B cell (primary cell): ENCODE measurements at regions not wholly inside any gene's neighbourhood (a gene's known extent, or its start where the extent isn't known, plus 50 kb on each side); places are given as distances from the start of the nearest gene placed in this dataset.

Experiments
- ATAC-seq: fragments of 200-7000 bp; cut with Tn5 transposase; one replicate; pipeline ENCODE4 v1.10.0; 2021; ENCODE audit warnings: low read depth, mild to moderate bottlenecking, moderate number of reproducible peaks, moderate library complexity
- CTCF ChIA-PET: fragments of 350-600 bp; sonication (Branson Sonifier 250); formaldehyde crosslinking; loops from one replicate; lab custom pipeline; 2021; ENCODE audit warnings: antibody characterized with exemption, inconsistent platforms; lab: Charles Lee
- POLR2A ChIA-PET: fragments of 350-600 bp; sonication (Branson Sonifier 250); formaldehyde crosslinking; loops from one replicate; lab custom pipeline; 2021; ENCODE audit warnings: antibody characterized with exemption; lab: Charles Lee
- DNase-seq: peaks from one replicate; pipeline ENCODE4 v3.0.0; 2013
- H2AFZ ChIP-seq: 2 replicates; pipeline ENCODE4 v1.6.1; 2012; ENCODE audit warnings: mild to moderate bottlenecking, low read depth, low read length; ENCODE audit not compliant: insufficient read depth, poor library complexity, severe bottlenecking
- H3K27ac ChIP-seq, 2 donors: 1 replicate in 1 of 2; 2 replicates in 1 of 2; pipeline ENCODE4 v1.5.1; 2012 to 2013; ENCODE audit warnings: low read length in 2 of 2, mild to moderate bottlenecking in 2 of 2, moderate library complexity in 1 of 2
- H3K27me3 ChIP-seq, 4 experiments: fragments of 200-600 bp in 1 of 4; sonication (generic) in 1 of 4; replicated peaks in 1 of 4; 1 replicate in 2 of 4; 2 replicates in 2 of 4; pipeline versions ENCODE4 v1.6.1 to v1.7.0; 2013 to 2016; ENCODE audit warnings: low read length in 3 of 4, mild to moderate bottlenecking in 2 of 4, mixed read lengths in 1 of 4, moderate library complexity in 1 of 4; ENCODE audit not compliant: insufficient read depth in 4 of 4, control insufficient read depth in 3 of 4; ENCODE audit errors: control extremely low read depth in 1 of 4
- H3K36me3 ChIP-seq, 2 experiments: replicated peaks in 1 of 2; 1 replicate in 1 of 2; 2 replicates in 1 of 2; pipeline versions ENCODE4 v1.6.1 to v1.7.1; 2013; ENCODE audit warnings: low read length in 1 of 2; ENCODE audit not compliant: insufficient read depth in 2 of 2, control insufficient read depth in 1 of 2; ENCODE audit errors: control extremely low read depth in 1 of 2, extremely low read depth in 1 of 2
- H3K4me1 ChIP-seq, 2 donors: fragments of 200-600 bp in 1 of 2; sonication (generic) in 1 of 2; 1 replicate in 1 of 2; 2 replicates in 1 of 2; pipeline versions ENCODE4 v1.5.1 to v1.6.1; 2013 to 2017; ENCODE audit warnings: low read length in 2 of 2; ENCODE audit not compliant: control insufficient read depth in 2 of 2, insufficient read depth in 2 of 2
- H3K4me2 ChIP-seq: replicated peaks from 2 replicates; pipeline ENCODE3; 2012; ENCODE audit warnings: mild to moderate bottlenecking, low read depth, low read length; ENCODE audit not compliant: poor library complexity, severe bottlenecking
- H3K4me3 ChIP-seq, 5 experiments: fragments of 200-600 bp in 1 of 5; sonication (generic) in 1 of 5; 1 replicate in 3 of 5; 2 replicates in 2 of 5; pipeline versions ENCODE4 v1.5.1 to v1.7.0; 2011 to 2016; ENCODE audit warnings: low read length in 4 of 5, mild to moderate bottlenecking in 4 of 5, low read depth in 2 of 5, control low read depth in 1 of 5, moderate library complexity in 1 of 5; ENCODE audit not compliant: insufficient read depth in 1 of 5; ENCODE audit errors: control extremely low read depth in 1 of 5, extremely low read depth in 1 of 5
- H3K79me2 ChIP-seq: fragments of 200-600 bp; sonication (generic); one replicate; pipeline ENCODE4 v1.6.0; 2016; ENCODE audit warnings: low read length; ENCODE audit not compliant: control insufficient read depth, insufficient read depth
- H3K9ac ChIP-seq: fragments of 200-600 bp; sonication (generic); 2 replicates; pipeline ENCODE4 v1.6.1; 2017; ENCODE audit warnings: mild to moderate bottlenecking, low read length, moderate library complexity
- H3K9me3 ChIP-seq, 3 donors: one replicate each; pipeline versions ENCODE4 v1.6.1 to v1.7.1; 2013; ENCODE audit warnings: low read length in 2 of 3; ENCODE audit not compliant: control insufficient read depth in 2 of 3, insufficient read depth in 1 of 3; ENCODE audit errors: control extremely low read depth in 1 of 3
- H4K20me1 ChIP-seq: 2 replicates; pipeline ENCODE4 v1.6.0; 2012; ENCODE audit warnings: mild to moderate bottlenecking, low read length; ENCODE audit not compliant: insufficient read depth, control insufficient read depth, poor library complexity, severe bottlenecking
- H3K27ac Mint-ChIP-seq: one replicate; pipeline ENCODE4 v1.8.0; 2021; ENCODE audit warnings: mixed read lengths
- H3K27me3 Mint-ChIP-seq: one replicate; pipeline ENCODE4 v1.8.0; 2021; ENCODE audit warnings: mixed read lengths
- H3K4me1 Mint-ChIP-seq: one replicate; pipeline ENCODE4 v1.8.0; 2021; ENCODE audit warnings: mixed read lengths
- H3K4me3 Mint-ChIP-seq: one replicate; pipeline ENCODE4 v1.8.0; 2021; ENCODE audit warnings: mixed read lengths
- H3K9me3 Mint-ChIP-seq: one replicate; pipeline ENCODE4 v1.8.0; 2022; ENCODE audit warnings: mixed read lengths; ENCODE audit not compliant: insufficient read depth
- CTCF ChIP-seq: fragments of 200-600 bp; IDR thresholded peaks from one replicate; pipeline ENCODE4 v1.8.0; 2022; ENCODE audit warnings: antibody characterized with exemption, mild to moderate bottlenecking
- EZH2 ChIP-seq: IDR thresholded peaks from 2 replicates; pipeline ENCODE4 v1.6.1; 2012; ENCODE audit warnings: borderline replicate concordance, low read depth, mild to moderate bottlenecking, moderate library complexity, low read length; ENCODE audit not compliant: insufficient read depth, poor library complexity, severe bottlenecking
- WGBS: methylation state at CpG from one replicate; pipeline ENCODE4 v1.1.5; 2013; ENCODE audit warnings: missing lambda C conversion rate; ENCODE audit not compliant: insufficient coverage; 5-methylcytosine and 5-hydroxymethylcytosine counted together
- intact Hi-C: fragments of 100-400 bp; cut with micrococcal nuclease; formaldehyde crosslinking; loops from one replicate; pipeline ENCODE4 v1.10.0; 2022

- intact Hi-C loops, result no loop called here
- Mint-ChIP-seq H3K9me3 (peaks cover 12% of the 10 kb centered on the region), H3K27ac (no peak overlapping the region), H3K4me3 (no peak overlapping the region), H3K4me1 (no peaks in the 10 kb centered on the region), H3K27me3 (no peaks in the 10 kb centered on the region)
- Histone ChIP-seq H3K4me2 (no peak overlapping the region), H3K36me3 (peaks cover 0 to 3% of the 10 kb centered on the region in 2 experiments), H3K27ac (no peak overlapping the region), H3K27me3 (no peaks in the 10 kb centered on the region), H3K79me2 (no peaks in the 10 kb centered on the region), H3K9ac (no peak overlapping the region), H3K4me3 (no peak overlapping the region), H3K9me3 (peaks cover 4 to 17% (median 9%) of the 10 kb centered on the region in 3 donors), H2AFZ (no peak overlapping the region), H3K4me1 (no peaks in the 10 kb centered on the region), H4K20me1 (no peaks in the 10 kb centered on the region)
- WGBS, result 92% methylated on average over 4 of the region's 5 CpGs
- ATAC-seq (no peak), DNase-seq (no peak)
- ChIA-PET CTCF (no interaction called here), POLR2A (no interaction called here)
- TF ChIP-seq EZH2, result no peak
- no peak for TF ChIP-seq CTCF
Measured at GRCh38 chr19:27734496-27735220, 1478.3 kb downstream of the UQCRFS1 start.

- Histone ChIP-seq H3K4me1 (no peaks in the 10 kb centered on the region), H3K4me2 (no peak overlapping the region), H3K4me3 (no peak overlapping the region), H3K36me3 (peaks cover 0 to 3% of the 10 kb centered on the region in 2 experiments), H3K9ac (no peak overlapping the region), H3K27ac (no peak overlapping the region), H4K20me1 (no peaks in the 10 kb centered on the region), H3K27me3 (no peaks in the 10 kb centered on the region), H2AFZ (no peak overlapping the region), H3K9me3 (peaks cover 4 to 26% (median 9%) of the 10 kb centered on the region in 3 donors), H3K79me2 (no peaks in the 10 kb centered on the region)
- no peak for ATAC-seq
- WGBS, result 100% methylated on average over 3 of the region's 4 CpGs
- intact Hi-C loops, result no loop called here
- H3K4me1 Mint-ChIP-seq, result no peaks in the 10 kb centered on the region
- H3K4me3 Mint-ChIP-seq, result no peak overlapping the region
- DNase-seq, result no peak
- H3K27ac Mint-ChIP-seq, result no peak overlapping the region
- peaks cover 6% of the 10 kb centered on the region for H3K9me3 Mint-ChIP-seq
- TF ChIP-seq CTCF (no peak), EZH2 (no peak)
- ChIA-PET CTCF (no interaction called here), POLR2A (no interaction called here)
- no peaks in the 10 kb centered on the region for H3K27me3 Mint-ChIP-seq
Measured at GRCh38 chr19:27733551-27734266, 1479.2 kb downstream of the UQCRFS1 start.
